ENCODE measurements at regions not wholly inside any gene's neighbourhood (a gene's known extent, or its start where the extent isn't known, plus 50 kb on each side); places are given as distances from the start of the nearest gene placed in this dataset.
"Not testable (repeated sequence)": the region's sequence is repeated elsewhere in the genome, so short reads cannot be mapped to it uniquely, and the experiment has no call there.

DNA sequence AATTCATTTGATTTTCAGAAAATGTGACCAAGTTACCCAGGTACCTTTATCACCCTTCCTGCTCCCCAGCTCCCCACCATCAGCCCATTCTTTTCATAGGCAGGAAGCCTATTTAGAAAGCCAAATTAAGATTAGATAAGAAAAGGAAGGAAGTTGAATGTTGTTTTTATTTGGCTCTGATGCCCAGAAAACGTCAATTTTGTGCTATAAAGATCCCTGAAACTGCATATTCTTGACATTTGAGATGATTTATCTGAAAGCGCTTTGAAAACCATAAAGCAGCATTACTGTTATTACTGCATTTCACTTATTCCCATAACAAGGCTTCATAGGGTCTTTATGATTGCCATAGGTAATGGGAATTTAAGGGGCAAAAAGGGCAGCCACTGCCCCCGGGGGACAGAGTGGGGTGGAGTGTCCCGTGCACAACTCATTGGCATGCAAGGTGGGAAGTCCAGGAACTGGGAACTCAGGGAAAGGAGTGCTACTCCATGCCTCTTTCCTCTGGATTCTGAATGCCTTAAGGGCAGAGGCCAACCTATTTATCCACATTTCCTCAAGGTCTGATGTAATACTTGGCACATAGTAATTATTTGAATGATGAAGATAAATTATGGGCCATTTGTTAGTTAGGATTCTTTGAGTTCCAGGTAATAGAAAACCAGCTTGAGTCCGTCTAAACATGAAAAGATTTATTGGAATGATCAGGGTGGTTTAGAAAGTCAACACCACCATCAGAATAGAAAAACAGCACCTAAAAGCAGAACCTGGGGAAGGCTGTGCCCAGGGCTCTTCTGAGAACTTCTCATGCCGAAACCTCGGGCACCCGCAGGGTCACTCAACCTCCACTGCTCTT lies 100.6 kb upstream of the ELMO1 start:
- Histone ChIP-seq H3K4me3 (ENCODE audit: low read depth, low read length) (no peak overlapping the region), H3K36me3 (ENCODE audit: control insufficient read depth, insufficient read depth, low read length) (no peaks in the 10 kb centered on the region), H3K27me3 (ENCODE audit: control insufficient read depth, insufficient read depth, low read length) (no peaks in the 10 kb centered on the region)
- TF ChIP-seq CTCF (IDR thresholded peaks at IDR 0.05; ENCODE audit: insufficient read depth, low read length, poor library complexity, severe bottlenecking), result no peak
- no peak for DNase-seq (ENCODE audit: low read depth)

DNA sequence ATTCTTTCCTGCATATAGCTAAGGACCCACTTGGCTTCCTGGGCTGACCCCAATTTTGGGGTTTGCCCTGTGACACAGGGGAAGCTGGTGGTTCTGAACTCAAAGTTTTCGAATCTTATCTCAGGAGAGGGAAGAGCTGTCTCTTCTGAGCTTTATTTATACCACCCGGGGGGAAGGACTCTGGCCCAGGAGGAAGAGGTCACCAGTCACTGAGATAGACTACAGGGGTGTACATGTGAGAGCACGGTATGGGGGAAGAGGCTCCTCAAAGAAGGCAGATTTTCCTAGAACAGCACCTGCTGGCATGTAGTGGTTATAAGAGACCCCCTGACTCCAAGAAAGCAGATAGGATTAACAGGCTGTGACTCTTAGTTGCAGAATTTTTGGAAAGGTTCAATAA lies 101.8 kb upstream of the ELMO1 start:
- no peak for TF ChIP-seq CTCF (IDR thresholded peaks at IDR 0.05; ENCODE audit: insufficient read depth, low read length, poor library complexity, severe bottlenecking)
- Histone ChIP-seq H3K4me3 (ENCODE audit: low read depth, low read length) (no peak overlapping the region), H3K36me3 (ENCODE audit: control insufficient read depth, insufficient read depth, low read length) (no peaks in the 10 kb centered on the region), H3K27me3 (ENCODE audit: control insufficient read depth, insufficient read depth, low read length) (no peaks in the 10 kb centered on the region)
- DNase-seq (ENCODE audit: low read depth), result no peak

DNA sequence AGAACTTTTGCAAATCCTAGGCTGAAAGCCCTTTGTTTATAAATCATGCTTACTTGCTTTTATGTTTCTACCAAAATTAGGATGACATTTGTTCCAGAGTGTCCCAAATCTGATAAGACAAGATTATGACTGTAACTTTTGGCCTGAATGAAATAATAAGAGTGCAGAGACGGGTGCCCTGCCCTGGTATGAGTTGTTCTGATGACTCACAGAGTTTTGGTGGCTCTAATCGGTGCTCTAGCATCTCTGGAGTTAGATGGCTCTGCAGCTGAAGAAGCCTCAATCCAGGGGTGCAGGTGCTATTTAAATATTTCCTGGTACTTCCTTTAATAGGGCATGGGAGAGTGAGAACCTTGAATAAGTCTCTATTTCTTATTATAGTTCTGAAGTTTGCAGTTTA lies 102.2 kb upstream of the ELMO1 start:
- no peaks in the 10 kb centered on the region for H3K27me3 ChIP-seq (ENCODE audit: control insufficient read depth, insufficient read depth, low read length)
- DNase-seq (ENCODE audit: low read depth), result no peak
- no peak for TF ChIP-seq CTCF (IDR thresholded peaks at IDR 0.05; ENCODE audit: insufficient read depth, low read length, poor library complexity, severe bottlenecking)
- H3K36me3 ChIP-seq (ENCODE audit: control insufficient read depth, insufficient read depth, low read length), result no peaks in the 10 kb centered on the region
- H3K4me3 ChIP-seq (ENCODE audit: low read depth, low read length), result no peak overlapping the region

GRCh38 chr7:37552030-37552429 lies 103.4 kb upstream of the ELMO1 start:
- Histone ChIP-seq H3K36me3 (ENCODE audit: control insufficient read depth, insufficient read depth, low read length) (no peaks in the 10 kb centered on the region), H3K4me3 (ENCODE audit: low read depth, low read length) (no peak overlapping the region), H3K27me3 (ENCODE audit: control insufficient read depth, insufficient read depth, low read length) (no peaks in the 10 kb centered on the region)
- DNase-seq (ENCODE audit: low read depth), result no peak
- no peak for TF ChIP-seq CTCF (IDR thresholded peaks at IDR 0.05; ENCODE audit: insufficient read depth, low read length, poor library complexity, severe bottlenecking)

- H3K4me3 ChIP-seq (ENCODE audit: low read depth, low read length); H3K27me3 ChIP-seq (ENCODE audit: control insufficient read depth, insufficient read depth, low read length); H3K36me3 ChIP-seq (ENCODE audit: control insufficient read depth, insufficient read depth, low read length); DNase-seq (ENCODE audit: low read depth): not testable (repeated sequence)
Measured at GRCh38 chr7:37552439-37552838, 103.8 kb upstream of the ELMO1 start.

GRCh38 chr7:37555528-37555927 lies 106.9 kb upstream of the ELMO1 start:
- no peak overlapping the region for H3K4me3 ChIP-seq (ENCODE audit: low read depth, low read length)
- H3K27me3 ChIP-seq (ENCODE audit: control insufficient read depth, insufficient read depth, low read length), result no peaks in the 10 kb centered on the region
- no peak for TF ChIP-seq CTCF (IDR thresholded peaks at IDR 0.05; ENCODE audit: insufficient read depth, low read length, poor library complexity, severe bottlenecking)
- DNase-seq (ENCODE audit: low read depth), result no peak
- H3K36me3 ChIP-seq (ENCODE audit: control insufficient read depth, insufficient read depth, low read length), result no peaks in the 10 kb centered on the region

All from kidney epithelial cell (primary cell).